SK-N-SH treated with all-trans-retinoic acid at 6 μM for 48 hours (cell line): ENCODE measurements at regions not wholly inside any gene's neighbourhood (a gene's known extent, or its start where the extent isn't known, plus 50 kb on each side); places are given as distances from the start of the nearest gene placed in this dataset.

Experiments
- ZC3H10 ChIP-seq: fragments of 250-450 bp; sonication (Bioruptor Pico); IDR thresholded peaks from 2 replicates; pipeline ENCODE4 v1.5.1; 2021; ENCODE audit warnings: mild to moderate bottlenecking, moderate library complexity
- ZNF565 ChIP-seq: fragments of 450-650 bp; formaldehyde crosslinking; conservative IDR thresholded peaks from 2 replicates; pipeline ENCODE4 v1.5.0; 2020; ENCODE audit warnings: low read depth, mild to moderate bottlenecking, moderate library complexity
- TF ChIP-seq, protein P1 (sequence below): fragments of 250-450 bp; sonication (Bioruptor Pico); IDR thresholded peaks from 2 replicates; pipeline ENCODE4 v1.8.0; 2020; ENCODE audit warnings: mild to moderate bottlenecking, moderate library complexity, borderline replicate concordance

DNA sequence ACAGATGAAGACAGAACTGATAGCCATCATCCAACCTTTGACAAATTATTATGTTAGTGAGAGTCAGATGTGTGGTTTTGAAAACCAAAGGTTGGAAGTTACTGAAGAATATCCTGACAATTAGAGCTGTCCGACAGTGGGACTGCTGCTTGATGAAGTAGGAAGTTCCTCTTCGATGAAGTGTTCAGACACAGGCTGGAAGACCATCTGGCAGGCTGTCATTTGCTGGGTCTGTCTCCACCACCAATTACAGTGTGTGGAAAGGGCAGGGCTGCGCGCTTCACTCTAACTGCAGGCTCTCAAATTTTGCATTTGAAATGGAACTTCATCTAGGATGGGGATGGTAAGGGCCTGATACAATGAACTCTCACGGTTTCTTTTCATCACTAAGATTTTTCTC, 313.8 kb downstream of the PIK3C3 start:
- TF ChIP-seq ZNF565 (no peak), ZC3H10 (no peak)
- TF ChIP-seq, protein P1, sequence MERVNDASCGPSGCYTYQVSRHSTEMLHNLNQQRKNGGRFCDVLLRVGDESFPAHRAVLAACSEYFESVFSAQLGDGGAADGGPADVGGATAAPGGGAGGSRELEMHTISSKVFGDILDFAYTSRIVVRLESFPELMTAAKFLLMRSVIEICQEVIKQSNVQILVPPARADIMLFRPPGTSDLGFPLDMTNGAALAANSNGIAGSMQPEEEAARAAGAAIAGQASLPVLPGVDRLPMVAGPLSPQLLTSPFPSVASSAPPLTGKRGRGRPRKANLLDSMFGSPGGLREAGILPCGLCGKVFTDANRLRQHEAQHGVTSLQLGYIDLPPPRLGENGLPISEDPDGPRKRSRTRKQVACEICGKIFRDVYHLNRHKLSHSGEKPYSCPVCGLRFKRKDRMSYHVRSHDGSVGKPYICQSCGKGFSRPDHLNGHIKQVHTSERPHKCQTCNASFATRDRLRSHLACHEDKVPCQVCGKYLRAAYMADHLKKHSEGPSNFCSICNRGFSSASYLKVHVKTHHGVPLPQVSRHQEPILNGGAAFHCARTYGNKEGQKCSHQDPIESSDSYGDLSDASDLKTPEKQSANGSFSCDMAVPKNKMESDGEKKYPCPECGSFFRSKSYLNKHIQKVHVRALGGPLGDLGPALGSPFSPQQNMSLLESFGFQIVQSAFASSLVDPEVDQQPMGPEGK, result no peak
